Colonic mucosa (tissue), 4 donors: ENCODE measurements at regions not wholly inside any gene's neighbourhood (a gene's known extent, or its start where the extent isn't known, plus 50 kb on each side); places are given as distances from the start of the nearest gene placed in this dataset.

Experiments used
- DNase-seq: peaks from one replicate; pipeline ENCODE4 v3.0.0-alpha.2; 2020
- H3K27ac ChIP-seq: fragments of 200-600 bp; one replicate; pipeline ENCODE4 v1.8.0; 2021
- H3K27me3 ChIP-seq: fragments of 200-600 bp; one replicate; pipeline ENCODE4 v1.8.0; 2021
- H3K36me3 ChIP-seq: fragments of 200-600 bp; one replicate; pipeline ENCODE4 v1.8.0; 2021
- H3K4me1 ChIP-seq: fragments of 200-600 bp; one replicate; pipeline ENCODE4 v1.8.0; 2021; ENCODE audit warnings: mild to moderate bottlenecking
- H3K4me3 ChIP-seq: fragments of 200-600 bp; one replicate; pipeline ENCODE4 v1.8.0; 2021
- H3K9ac ChIP-seq, 2 donors: one replicate each; pipeline ENCODE4 v1.7.0; 2013; ENCODE audit warnings: control low read depth in 2 of 2, low read depth in 2 of 2, low read length in 2 of 2
- H3K9me3 ChIP-seq: fragments of 200-600 bp; one replicate; pipeline ENCODE4 v1.8.0; 2021
- intact Hi-C: fragments of 100-400 bp; cut with DNase I; formaldehyde crosslinking; loops from one replicate; pipeline ENCODE4 v1.14.1; 2022
- TF ChIP-seq, protein P1 (sequence below): fragments of 200-600 bp; IDR thresholded peaks from one replicate; pipeline ENCODE4 v1.8.0; 2022; ENCODE audit warnings: antibody characterized with exemption, mild to moderate bottlenecking
- donor health status: healthy.
- donor health status: DM: no; HTN: no; CAD: no.
- donor health status: DM: no; HTN: no; CAD: no.

- DNase-seq: no peak
These were observed 218.8 kb upstream of the ID2 start for GRCh38 chr2:8462899-8463648.

GRCh38 chr2:8465560-8465959 lies 216.3 kb upstream of the ID2 start:
- Histone ChIP-seq H3K9me3 (no peaks in the 10 kb centered on the region), H3K27ac (no peak overlapping the region), H3K4me1 (no peaks in the 10 kb centered on the region), H3K4me3 (no peak overlapping the region), H3K36me3 (no peaks in the 10 kb centered on the region), H3K27me3 (no peaks in the 10 kb centered on the region), H3K9ac (no peak overlapping the region)
- no peak for DNase-seq
- TF ChIP-seq, protein P1, sequence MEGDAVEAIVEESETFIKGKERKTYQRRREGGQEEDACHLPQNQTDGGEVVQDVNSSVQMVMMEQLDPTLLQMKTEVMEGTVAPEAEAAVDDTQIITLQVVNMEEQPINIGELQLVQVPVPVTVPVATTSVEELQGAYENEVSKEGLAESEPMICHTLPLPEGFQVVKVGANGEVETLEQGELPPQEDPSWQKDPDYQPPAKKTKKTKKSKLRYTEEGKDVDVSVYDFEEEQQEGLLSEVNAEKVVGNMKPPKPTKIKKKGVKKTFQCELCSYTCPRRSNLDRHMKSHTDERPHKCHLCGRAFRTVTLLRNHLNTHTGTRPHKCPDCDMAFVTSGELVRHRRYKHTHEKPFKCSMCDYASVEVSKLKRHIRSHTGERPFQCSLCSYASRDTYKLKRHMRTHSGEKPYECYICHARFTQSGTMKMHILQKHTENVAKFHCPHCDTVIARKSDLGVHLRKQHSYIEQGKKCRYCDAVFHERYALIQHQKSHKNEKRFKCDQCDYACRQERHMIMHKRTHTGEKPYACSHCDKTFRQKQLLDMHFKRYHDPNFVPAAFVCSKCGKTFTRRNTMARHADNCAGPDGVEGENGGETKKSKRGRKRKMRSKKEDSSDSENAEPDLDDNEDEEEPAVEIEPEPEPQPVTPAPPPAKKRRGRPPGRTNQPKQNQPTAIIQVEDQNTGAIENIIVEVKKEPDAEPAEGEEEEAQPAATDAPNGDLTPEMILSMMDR: no peak
- intact Hi-C loops: no loop called here

More at GRCh38 chr2:8462899-8463648, 218.8 kb upstream of the ID2 start:
- H3K27me3 ChIP-seq: no peaks in the 10 kb centered on the region
- no peak overlapping the region for H3K27ac ChIP-seq
- no peak overlapping the region for H3K4me3 ChIP-seq
- intact Hi-C loops: no loop called here
- H3K4me1 ChIP-seq: no peaks in the 10 kb centered on the region
- H3K36me3 ChIP-seq: no peaks in the 10 kb centered on the region
- TF ChIP-seq, protein P1: no peak
- H3K9me3 ChIP-seq: no peaks in the 10 kb centered on the region
- no peak overlapping the region for H3K9ac ChIP-seq

DNA sequence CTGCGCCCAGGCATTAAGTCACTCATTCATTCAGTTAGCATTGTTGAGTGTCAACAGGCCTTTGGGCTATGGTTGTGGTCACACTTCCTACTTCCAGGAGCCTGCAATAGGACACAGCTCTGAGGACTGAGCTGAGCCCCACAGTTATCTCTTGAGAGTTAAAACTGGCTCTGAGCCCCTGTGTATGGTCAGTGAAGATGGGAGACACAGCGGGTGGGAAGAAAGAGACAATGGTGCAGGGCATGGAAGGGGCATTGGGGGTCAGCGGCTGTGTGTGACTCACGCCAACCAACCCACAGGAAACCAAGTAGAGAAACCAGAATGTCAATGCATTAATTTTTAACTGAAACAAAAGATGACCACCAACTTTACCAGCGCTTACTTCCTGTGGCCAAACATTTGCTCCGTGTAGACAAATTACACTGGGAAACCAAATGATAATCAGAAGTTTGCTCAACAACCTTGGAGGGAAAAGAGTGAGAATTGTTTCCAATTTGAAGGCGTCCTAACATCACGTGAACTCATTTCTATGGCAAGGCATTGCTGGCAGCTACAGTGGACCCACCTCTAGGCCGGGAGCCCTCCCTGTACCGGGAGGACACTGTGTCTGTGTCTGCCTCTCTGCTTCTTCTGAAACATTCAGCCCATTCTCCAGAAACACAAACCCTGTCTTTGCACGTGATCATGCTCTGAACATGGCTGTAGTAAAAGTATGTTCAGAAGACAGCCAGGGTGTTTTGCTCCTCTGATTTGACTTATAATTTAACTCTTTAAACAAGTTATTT lies 212.0 kb upstream of the ID2 start:
- intact Hi-C loops: no loop called here
- no peaks in the 10 kb centered on the region for H3K36me3 ChIP-seq
- no peaks in the 10 kb centered on the region for H3K9me3 ChIP-seq

GRCh38 chr2:8472545-8473323 lies 209.1 kb upstream of the ID2 start:
- Histone ChIP-seq H3K27me3 (no peaks in the 10 kb centered on the region), H3K27ac (no peak overlapping the region), H3K36me3 (no peaks in the 10 kb centered on the region), H3K4me3 (no peak overlapping the region), H3K4me1 (peaks cover 15% of the 10 kb centered on the region), H3K9ac (no peak overlapping the region), H3K9me3 (no peaks in the 10 kb centered on the region)
- DNase-seq: no peak
- intact Hi-C loops: no loop called here
- TF ChIP-seq, protein P1: no peak

More for the DNA sequence above, 212.0 kb upstream of the ID2 start:
- Histone ChIP-seq H3K4me3 (no peak overlapping the region), H3K27ac (no peak overlapping the region), H3K4me1 (no peaks in the 10 kb centered on the region), H3K9ac (no peak overlapping the region), H3K27me3 (no peaks in the 10 kb centered on the region)
- DNase-seq: no peak
- TF ChIP-seq, protein P1: no peak

GRCh38 chr2:8475349-8476031 lies 206.4 kb upstream of the ID2 start:
- H3K9ac ChIP-seq: peak overlapping the region in 1 of 2 donors; percentile 57
- no peaks in the 10 kb centered on the region for H3K9me3 ChIP-seq
- peak overlapping the region; percentile 69 for H3K27ac ChIP-seq
- DNase-seq: peak; percentile 59
- no peaks in the 10 kb centered on the region for H3K36me3 ChIP-seq
- H3K4me1 ChIP-seq: peaks cover 26% of the 10 kb centered on the region
- no peak overlapping the region for H3K4me3 ChIP-seq
- intact Hi-C loops: no loop called here
- H3K27me3 ChIP-seq: no peaks in the 10 kb centered on the region
- TF ChIP-seq, protein P1: no peak
